ENCODE measurements at regions not wholly inside any gene's neighbourhood (a gene's known extent, or its start where the extent isn't known, plus 50 kb on each side); places are given as distances from the start of the nearest gene placed in this dataset.
"Not testable (repeated sequence)": the region's sequence is repeated elsewhere in the genome, so short reads cannot be mapped to it uniquely, and the experiment has no call there.

DNA sequence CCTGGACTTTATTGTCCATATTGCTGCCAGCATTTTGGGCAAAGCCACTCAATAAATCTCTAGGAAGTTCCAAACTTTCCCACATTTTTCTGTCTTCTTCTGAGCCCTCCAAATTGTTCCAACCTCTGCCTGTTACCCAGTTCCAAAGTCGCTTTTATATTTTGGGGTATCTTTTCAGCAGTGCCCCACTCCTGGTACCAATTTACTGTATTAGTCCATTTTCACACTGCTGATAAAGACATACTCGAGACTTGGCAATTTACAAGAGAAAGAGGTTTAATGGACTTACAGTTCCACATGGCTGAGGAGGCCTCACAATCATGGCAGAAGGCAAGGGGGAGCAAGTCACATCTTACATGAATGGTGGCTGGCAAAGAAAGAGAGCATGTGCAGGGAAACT is 53.4 kb downstream of the AHSP start:
- DNase-seq, result not testable (repeated sequence)

DNA sequence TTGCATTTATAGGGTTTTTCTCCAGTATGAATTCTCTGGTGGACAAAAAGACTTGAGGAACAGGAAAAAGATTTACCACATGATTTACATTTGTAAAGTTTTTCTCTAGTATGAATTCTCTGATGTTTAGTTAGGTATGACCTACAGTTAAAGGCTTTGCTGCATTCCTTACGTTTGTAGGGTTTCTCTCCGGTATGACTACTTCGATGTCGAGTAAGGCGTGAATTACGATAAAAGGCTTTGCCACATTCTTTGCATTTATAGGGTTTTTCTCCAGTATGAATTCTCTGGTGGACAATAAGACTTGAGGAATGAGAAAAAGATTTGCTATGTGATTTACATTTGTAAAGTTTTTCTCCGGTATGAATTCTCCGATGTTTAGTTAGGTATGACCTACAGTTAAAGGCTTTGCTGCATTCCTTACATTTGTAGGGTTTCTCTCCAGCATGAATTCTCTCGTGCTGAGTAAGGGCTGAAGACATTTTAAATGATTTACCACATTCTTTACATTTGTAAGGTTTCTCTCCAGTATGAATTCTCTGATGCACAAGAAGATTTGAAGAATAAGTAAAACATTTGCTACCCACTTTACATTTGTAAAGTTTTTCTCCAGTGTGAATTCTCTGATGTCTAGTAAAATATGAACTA is 74.2 kb downstream of the AHSP start:
- not testable (repeated sequence) for DNase-seq

- no peak for DNase-seq
These were observed 90.4 kb downstream of the AHSP start for GRCh38 chr16:31618130-31618529.

- DNase-seq, result no peak
These were observed 108.7 kb downstream of the AHSP start for GRCh38 chr16:31636433-31636832.

- no peak for DNase-seq
These were observed 113.6 kb downstream of the AHSP start for GRCh38 chr16:31641279-31641678.

GRCh38 chr16:31655674-31656073 is 128.0 kb downstream of the AHSP start:
- DNase-seq, result not testable (repeated sequence)

GRCh38 chr16:31664683-31665482 is 137.2 kb downstream of the AHSP start:
- no peak for DNase-seq

DNA sequence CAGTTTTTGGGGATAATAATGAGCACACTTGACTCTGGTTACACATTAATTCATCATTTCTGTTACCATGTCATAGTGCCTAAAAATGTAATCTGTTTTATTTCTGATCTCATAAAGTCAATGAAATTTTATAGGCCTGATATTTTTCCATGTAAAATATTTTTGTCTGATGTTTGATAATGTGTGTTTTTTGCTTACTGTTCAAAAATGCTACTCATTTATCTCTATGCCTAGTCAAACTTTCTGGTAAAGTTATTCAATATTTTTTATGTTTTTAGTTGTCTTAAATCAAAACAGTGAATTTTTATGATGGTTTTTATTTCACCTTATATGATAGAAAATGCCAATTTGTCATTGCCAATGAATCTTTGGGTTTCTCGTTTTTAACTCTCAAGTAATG is 147.0 kb downstream of the AHSP start:
- DNase-seq, result no peak

GRCh38 chr16:31676731-31677130 is 149.0 kb downstream of the AHSP start:
- DNase-seq, result no peak

GRCh38 chr16:31678649-31679325 is 151.1 kb downstream of the AHSP start:
- no peak for DNase-seq

DNA sequence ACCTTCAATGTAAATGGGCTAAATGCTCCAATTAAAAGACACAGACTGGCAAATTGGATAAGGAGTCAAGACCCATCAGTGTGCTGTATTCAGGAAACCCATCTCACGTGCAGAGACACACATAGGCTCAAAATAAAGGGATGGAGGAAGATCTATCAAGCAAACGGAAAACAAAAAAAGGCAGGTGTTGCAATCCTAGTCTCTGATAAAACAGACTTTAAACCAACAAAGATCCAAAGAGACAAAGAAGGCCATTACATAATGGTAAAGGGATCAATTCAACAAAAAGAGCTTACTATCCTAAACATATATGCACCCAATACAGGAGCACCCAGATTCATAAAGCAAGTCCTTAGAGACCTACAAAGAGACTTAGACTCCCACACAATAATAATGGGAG is 161.6 kb downstream of the AHSP start:
- not testable (repeated sequence) for DNase-seq

- not testable (repeated sequence) for DNase-seq
These were observed 164.6 kb downstream of the AHSP start for GRCh38 chr16:31692338-31692737.

GRCh38 chr16:31693733-31694132 is 166.0 kb downstream of the AHSP start:
- DNase-seq, result no peak

DNA sequence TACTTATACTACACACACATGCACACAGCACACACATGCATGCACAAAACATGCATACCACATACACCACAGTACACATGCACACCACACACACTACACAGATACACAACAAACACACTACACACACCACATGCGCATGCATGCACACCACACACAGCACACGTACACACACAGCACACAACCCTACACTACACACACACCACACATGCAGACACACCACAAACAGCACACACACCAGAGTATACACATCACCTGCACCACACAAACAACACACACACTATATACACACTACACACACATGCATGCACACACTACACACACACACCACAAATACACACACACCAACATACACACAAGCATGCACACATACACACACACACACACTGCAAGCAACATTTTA is 166.8 kb downstream of the AHSP start:
- no peak for DNase-seq

GRCh38 chr16:31695667-31696066 is 168.0 kb downstream of the AHSP start:
- no peak for DNase-seq

GRCh38 chr16:31696968-31697743 is 169.5 kb downstream of the AHSP start:
- no peak for DNase-seq

- no peak for DNase-seq
These were observed 170.0 kb downstream of the AHSP start for GRCh38 chr16:31697744-31698125.

- DNase-seq, result no peak
These were observed 171.2 kb downstream of the AHSP start for GRCh38 chr16:31698901-31699300.

DNA sequence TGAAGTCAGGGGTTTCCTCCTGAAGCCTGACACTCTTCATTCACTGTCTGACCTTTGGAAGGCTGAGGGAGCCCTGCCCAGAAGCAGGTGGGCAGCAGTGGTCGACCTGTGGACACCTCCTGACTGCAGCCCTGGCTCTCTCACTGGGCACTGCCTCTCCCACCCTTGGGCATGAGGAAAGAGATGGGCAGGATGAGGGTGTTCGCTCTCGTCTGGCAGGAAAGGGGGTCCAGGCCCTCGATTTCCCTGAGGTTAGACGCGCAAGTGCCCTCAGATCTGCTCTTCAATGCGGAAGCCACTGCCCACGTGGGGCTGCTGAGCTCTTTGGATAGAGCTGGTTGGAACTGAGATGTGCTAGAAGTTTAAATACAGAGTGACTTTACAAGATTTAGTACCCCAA is 171.9 kb downstream of the AHSP start:
- no peak for DNase-seq

- DNase-seq, result peak in 2 of 14 donors; percentile 40 to 92
These were observed 172.5 kb downstream of the AHSP start for GRCh38 chr16:31700200-31700529.

- DNase-seq, result peak in 11 of 14 donors; percentile 13 to 75 (median 58)
These were observed 172.8 kb upstream of the ZNF267 start for GRCh38 chr16:31700530-31701388.

- DNase-seq, result no peak
These were observed 171.9 kb upstream of the ZNF267 start for GRCh38 chr16:31701734-31702133.
